ENCODE measurements at regions not wholly inside any gene's neighbourhood (a gene's known extent, or its start where the extent isn't known, plus 50 kb on each side); places are given as distances from the start of the nearest gene placed in this dataset.

DNA sequence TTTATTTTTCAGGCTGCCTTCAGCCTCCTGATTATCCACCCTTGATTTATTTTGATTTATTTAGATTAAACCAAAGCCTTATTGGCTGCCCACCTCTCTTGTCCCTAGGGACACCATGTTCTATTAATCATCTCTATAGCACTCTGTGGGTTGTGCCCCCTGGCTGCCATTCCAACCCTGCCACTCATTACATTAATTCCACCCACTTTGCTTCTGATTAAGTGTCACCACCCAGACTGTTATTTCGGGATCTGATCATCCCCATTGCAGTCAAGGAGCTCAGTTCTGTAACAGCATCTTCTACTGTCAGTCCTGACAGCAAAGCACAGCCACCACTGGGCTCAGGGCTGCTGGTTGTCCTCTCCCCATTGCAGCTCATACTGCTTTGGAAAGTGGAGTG, 175.1 kb upstream of the DDX18 start:
- TF ChIP-seq EZH2 (IDR thresholded peaks at IDR 0.05; ENCODE audit: insufficient read depth, poor library complexity, severe bottlenecking), result no peak
- no peak for TF ChIP-seq EZH2phosphoT487 (IDR thresholded peaks at IDR 0.05; ENCODE audit: insufficient read depth, low read depth)
